OCI-LY3 (cell line): ENCODE measurements at regions not wholly inside any gene's neighbourhood (a gene's known extent, or its start where the extent isn't known, plus 50 kb on each side); places are given as distances from the start of the nearest gene placed in this dataset.

ENCODE experiments used
- CTCF ChIP-seq: fragments of 200-600, 300-600 bp; sonication (generic); IDR thresholded peaks from 2 replicates; pipeline ENCODE4 v1.5.1; 2014; ENCODE audit warnings: antibody characterized with exemption, low read length, low read depth
- EZH2phosphoT487 ChIP-seq: fragments of 200-600 bp; shearing (Covaris generic); IDR thresholded peaks from 2 replicates; pipeline ENCODE4 v1.6.1; 2018; ENCODE audit warnings: antibody characterized with exemption, mixed run types, low read depth

DNA sequence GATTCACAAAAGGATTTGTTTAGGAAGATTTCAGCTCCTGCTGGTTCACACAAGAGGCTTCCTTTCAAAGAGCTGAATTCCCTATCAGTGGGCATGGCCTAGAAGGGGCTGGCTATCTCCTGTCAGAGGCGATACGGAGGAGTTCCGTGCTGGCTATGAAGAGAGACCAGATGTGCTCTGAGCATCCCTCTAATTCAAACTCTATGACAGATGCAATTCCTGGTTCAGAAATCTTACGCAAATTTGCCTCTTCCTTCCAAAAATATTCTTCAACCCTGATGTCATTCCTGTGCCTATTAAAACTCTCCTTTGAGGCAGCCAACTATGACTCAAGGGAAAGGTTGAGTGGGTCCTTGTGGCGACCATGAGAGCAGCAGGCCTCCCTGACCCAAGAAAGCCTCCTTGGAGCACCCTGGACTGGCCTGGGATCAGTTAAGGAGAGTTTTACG, 139.3 kb upstream of the HES1 start:
- TF ChIP-seq CTCF (no peak), EZH2phosphoT487 (no peak)
